ENCODE measurements at regions not wholly inside any gene's neighbourhood (a gene's known extent, or its start where the extent isn't known, plus 50 kb on each side); places are given as distances from the start of the nearest gene placed in this dataset.

GRCh38 chr2:67067656-67068055 lies 329.5 kb upstream of the ETAA1 start:
- H3K36me3 Mint-ChIP-seq (ENCODE audit: low read depth) = no peaks in the 10 kb centered on the region
- H3K9me3 Mint-ChIP-seq = peaks cover 5% of the 10 kb centered on the region
- no peaks in the 10 kb centered on the region for H3K4me1 Mint-ChIP-seq
- no peaks in the 10 kb centered on the region for H3K27me3 Mint-ChIP-seq
- H3K27ac Mint-ChIP-seq = no peak overlapping the region
- no peak for DNase-seq
- no peak overlapping the region for H3K4me3 Mint-ChIP-seq
- ChIA-PET CTCF (no interaction called here), POLR2A (no interaction called here)

- Mint-ChIP-seq H3K9me3 (peaks cover 5% of the 10 kb centered on the region), H3K4me3 (no peak overlapping the region), H3K4me1 (no peaks in the 10 kb centered on the region), H3K27me3 (no peaks in the 10 kb centered on the region), H3K27ac (no peak overlapping the region), H3K36me3 (ENCODE audit: low read depth) (no peaks in the 10 kb centered on the region)
- DNase-seq = no peak
- POLR2A ChIA-PET = no interaction called here
- CTCF ChIA-PET = interaction anchor here (0.6 kb wide), 1 partner anchor 490 kb away, joined by 3 read pairs; no protein-coding TSS in a partner anchor
These were observed 326.3 kb upstream of the ETAA1 start for GRCh38 chr2:67070826-67071225.

GRCh38 chr2:67075056-67075455 lies 322.1 kb upstream of the ETAA1 start:
- Mint-ChIP-seq H3K4me3 (no peak overlapping the region), H3K9me3 (no peaks in the 10 kb centered on the region), H3K27me3 (no peaks in the 10 kb centered on the region), H3K27ac (no peak overlapping the region), H3K4me1 (no peaks in the 10 kb centered on the region), H3K36me3 (ENCODE audit: low read depth) (no peaks in the 10 kb centered on the region)
- DNase-seq = no peak
- CTCF ChIA-PET = no interaction called here
- POLR2A ChIA-PET = no interaction called here

GRCh38 chr2:67075530-67076238 lies 321.4 kb upstream of the ETAA1 start:
- no peaks in the 10 kb centered on the region for H3K9me3 Mint-ChIP-seq
- H3K4me1 Mint-ChIP-seq = no peaks in the 10 kb centered on the region
- H3K36me3 Mint-ChIP-seq (ENCODE audit: low read depth) = no peaks in the 10 kb centered on the region
- no peak overlapping the region for H3K27ac Mint-ChIP-seq
- ChIA-PET CTCF (no interaction called here), POLR2A (no interaction called here)
- no peaks in the 10 kb centered on the region for H3K27me3 Mint-ChIP-seq
- H3K4me3 Mint-ChIP-seq = no peak overlapping the region
- no peak for DNase-seq

- Mint-ChIP-seq H3K4me1 (no peaks in the 10 kb centered on the region), H3K9me3 (no peaks in the 10 kb centered on the region), H3K4me3 (no peak overlapping the region), H3K36me3 (ENCODE audit: low read depth) (no peaks in the 10 kb centered on the region), H3K27ac (no peak overlapping the region), H3K27me3 (no peaks in the 10 kb centered on the region)
- DNase-seq = no peak
- ChIA-PET POLR2A (no interaction called here), CTCF (no interaction called here)
These were observed 320.9 kb upstream of the ETAA1 start for GRCh38 chr2:67076239-67076624.

GRCh38 chr2:67079729-67080128 lies 317.4 kb upstream of the ETAA1 start:
- Mint-ChIP-seq H3K27me3 (no peaks in the 10 kb centered on the region), H3K27ac (no peak overlapping the region), H3K36me3 (ENCODE audit: low read depth) (no peaks in the 10 kb centered on the region), H3K4me1 (no peaks in the 10 kb centered on the region), H3K4me3 (no peak overlapping the region), H3K9me3 (no peaks in the 10 kb centered on the region)
- DNase-seq = no peak
- ChIA-PET POLR2A (no interaction called here), CTCF (no interaction called here)

- Mint-ChIP-seq H3K4me1 (no peaks in the 10 kb centered on the region), H3K4me3 (no peak overlapping the region), H3K9me3 (no peaks in the 10 kb centered on the region), H3K27me3 (no peaks in the 10 kb centered on the region), H3K27ac (no peak overlapping the region), H3K36me3 (ENCODE audit: low read depth) (no peaks in the 10 kb centered on the region)
- DNase-seq = no peak
- ChIA-PET CTCF (no interaction called here), POLR2A (no interaction called here)
These were observed 314.3 kb upstream of the ETAA1 start for GRCh38 chr2:67082813-67083212.

GRCh38 chr2:67083951-67084350 lies 313.2 kb upstream of the ETAA1 start:
- H3K27ac Mint-ChIP-seq = no peak overlapping the region
- H3K36me3 Mint-ChIP-seq (ENCODE audit: low read depth) = no peaks in the 10 kb centered on the region
- no peak overlapping the region for H3K4me3 Mint-ChIP-seq
- no peak for DNase-seq
- H3K9me3 Mint-ChIP-seq = no peaks in the 10 kb centered on the region
- H3K27me3 Mint-ChIP-seq = no peaks in the 10 kb centered on the region
- H3K4me1 Mint-ChIP-seq = no peaks in the 10 kb centered on the region
- ChIA-PET POLR2A (no interaction called here), CTCF (no interaction called here)

- Mint-ChIP-seq H3K4me1 (no peaks in the 10 kb centered on the region), H3K27ac (no peak overlapping the region), H3K4me3 (no peak overlapping the region), H3K36me3 (ENCODE audit: low read depth) (no peaks in the 10 kb centered on the region), H3K9me3 (no peaks in the 10 kb centered on the region), H3K27me3 (no peaks in the 10 kb centered on the region)
- CTCF ChIA-PET = no interaction called here
- DNase-seq = no peak
- POLR2A ChIA-PET = no interaction called here
These were observed 312.0 kb upstream of the ETAA1 start for GRCh38 chr2:67085146-67085545.

- no peak overlapping the region for H3K4me3 Mint-ChIP-seq
- ChIA-PET POLR2A (no interaction called here), CTCF (no interaction called here)
- no peaks in the 10 kb centered on the region for H3K36me3 Mint-ChIP-seq (ENCODE audit: low read depth)
- no peak overlapping the region for H3K27ac Mint-ChIP-seq
- H3K9me3 Mint-ChIP-seq = no peaks in the 10 kb centered on the region
- no peaks in the 10 kb centered on the region for H3K4me1 Mint-ChIP-seq
- DNase-seq = no peak
- H3K27me3 Mint-ChIP-seq = no peaks in the 10 kb centered on the region
These were observed 305.5 kb upstream of the ETAA1 start for GRCh38 chr2:67091681-67092080.

- no peaks in the 10 kb centered on the region for H3K27me3 Mint-ChIP-seq
- H3K4me3 Mint-ChIP-seq = no peak overlapping the region
- ChIA-PET POLR2A (no interaction called here), CTCF (no interaction called here)
- H3K4me1 Mint-ChIP-seq = no peaks in the 10 kb centered on the region
- H3K9me3 Mint-ChIP-seq = no peaks in the 10 kb centered on the region
- no peaks in the 10 kb centered on the region for H3K36me3 Mint-ChIP-seq (ENCODE audit: low read depth)
- H3K27ac Mint-ChIP-seq = no peak overlapping the region
- no peak for DNase-seq
These were observed 302.0 kb upstream of the ETAA1 start for GRCh38 chr2:67095121-67095520.

GRCh38 chr2:67096886-67097285 lies 300.2 kb upstream of the ETAA1 start:
- no peaks in the 10 kb centered on the region for H3K9me3 Mint-ChIP-seq
- no peaks in the 10 kb centered on the region for H3K36me3 Mint-ChIP-seq (ENCODE audit: low read depth)
- POLR2A ChIA-PET = no interaction called here
- no peak overlapping the region for H3K4me3 Mint-ChIP-seq
- CTCF ChIA-PET = no interaction called here
- no peaks in the 10 kb centered on the region for H3K27me3 Mint-ChIP-seq
- no peak overlapping the region for H3K27ac Mint-ChIP-seq
- no peaks in the 10 kb centered on the region for H3K4me1 Mint-ChIP-seq
- DNase-seq = no peak

GRCh38 chr2:67103157-67103556 lies 294.0 kb upstream of the ETAA1 start:
- ChIA-PET CTCF (no interaction called here), POLR2A (no interaction called here)
- Mint-ChIP-seq H3K27me3 (no peaks in the 10 kb centered on the region), H3K9me3 (peaks cover 2% of the 10 kb centered on the region), H3K4me1 (no peaks in the 10 kb centered on the region), H3K4me3 (no peak overlapping the region), H3K27ac (no peak overlapping the region), H3K36me3 (ENCODE audit: low read depth) (no peaks in the 10 kb centered on the region)
- DNase-seq = no peak

GRCh38 chr2:67108231-67108630 lies 288.9 kb upstream of the ETAA1 start:
- no peak for DNase-seq
- H3K27me3 Mint-ChIP-seq = no peaks in the 10 kb centered on the region
- H3K9me3 Mint-ChIP-seq = peaks cover 2% of the 10 kb centered on the region
- H3K4me1 Mint-ChIP-seq = no peaks in the 10 kb centered on the region
- no peaks in the 10 kb centered on the region for H3K36me3 Mint-ChIP-seq (ENCODE audit: low read depth)
- POLR2A ChIA-PET = no interaction called here
- no peak overlapping the region for H3K27ac Mint-ChIP-seq
- no peak overlapping the region for H3K4me3 Mint-ChIP-seq
- CTCF ChIA-PET = no interaction called here

- ChIA-PET CTCF (no interaction called here), POLR2A (no interaction called here)
- DNase-seq = no peak
- H3K9me3 Mint-ChIP-seq = no peaks in the 10 kb centered on the region
- H3K4me1 Mint-ChIP-seq = no peaks in the 10 kb centered on the region
- H3K4me3 Mint-ChIP-seq = no peak overlapping the region
- no peak overlapping the region for H3K27ac Mint-ChIP-seq
- no peaks in the 10 kb centered on the region for H3K27me3 Mint-ChIP-seq
- no peaks in the 10 kb centered on the region for H3K36me3 Mint-ChIP-seq (ENCODE audit: low read depth)
These were observed 272.6 kb upstream of the ETAA1 start for GRCh38 chr2:67124531-67124930.
